Fibroblast of the conjunctiva (primary cell): ENCODE measurements at regions not wholly inside any gene's neighbourhood (a gene's known extent, or its start where the extent isn't known, plus 50 kb on each side); places are given as distances from the start of the nearest gene placed in this dataset.
"Not testable (repeated sequence)": the region's sequence is repeated elsewhere in the genome, so short reads cannot be mapped to it uniquely, and the experiment has no call there.

Experiments
- DNase-seq: peaks from one replicate; pipeline ENCODE4 v3.0.0-alpha.2; 2010; ENCODE audit warnings: low read depth

GRCh38 chr10:78437998-78438906 is 404.6 kb downstream of the RPS24 start:
- DNase-seq: no peak

GRCh38 chr10:78438907-78439809 is 405.5 kb downstream of the RPS24 start:
- DNase-seq: no peak

- DNase-seq: no peak
Observed at GRCh38 chr10:78441010-78441409, 407.3 kb downstream of the RPS24 start.

GRCh38 chr10:78441694-78442093 is 408.0 kb downstream of the RPS24 start:
- no peak for DNase-seq

GRCh38 chr10:78442836-78443550 is 409.3 kb downstream of the RPS24 start:
- no peak for DNase-seq

GRCh38 chr10:78443900-78444571 is 410.4 kb downstream of the RPS24 start:
- no peak for DNase-seq

GRCh38 chr10:78444741-78445140 is 411.1 kb downstream of the RPS24 start:
- DNase-seq: not testable (repeated sequence)

- no peak for DNase-seq
Observed at GRCh38 chr10:78445308-78445707, 411.6 kb downstream of the RPS24 start.

GRCh38 chr10:78448470-78448869 is 414.8 kb downstream of the RPS24 start:
- no peak for DNase-seq

- no peak for DNase-seq
Observed at GRCh38 chr10:78448994-78449418, 415.3 kb downstream of the RPS24 start.

GRCh38 chr10:78449554-78449953 is 415.9 kb downstream of the RPS24 start:
- no peak for DNase-seq

- no peak for DNase-seq
Observed at GRCh38 chr10:78450239-78450638, 416.6 kb downstream of the RPS24 start.

- DNase-seq: no peak
Observed at GRCh38 chr10:78450807-78451485, 417.3 kb downstream of the RPS24 start.

GRCh38 chr10:78451592-78451991 is 417.9 kb downstream of the RPS24 start:
- no peak for DNase-seq

GRCh38 chr10:78454123-78454645 is 420.5 kb downstream of the RPS24 start:
- DNase-seq: no peak

- DNase-seq: no peak
Observed at GRCh38 chr10:78455236-78455635, 421.6 kb downstream of the RPS24 start.

- no peak for DNase-seq
Observed at GRCh38 chr10:78455811-78456210, 422.1 kb downstream of the RPS24 start.

GRCh38 chr10:78456649-78457400 is 423.2 kb downstream of the RPS24 start:
- no peak for DNase-seq

GRCh38 chr10:78457804-78458482 is 424.3 kb downstream of the RPS24 start:
- DNase-seq: peak; percentile 9
